Fibroblast of skin of right quadriceps (primary cell): ENCODE measurements at regions not wholly inside any gene's neighbourhood (a gene's known extent, or its start where the extent isn't known, plus 50 kb on each side); places are given as distances from the start of the nearest gene placed in this dataset.
"Not testable (repeated sequence)": the region's sequence is repeated elsewhere in the genome, so short reads cannot be mapped to it uniquely, and the experiment has no call there.

Source experiments
- DNase-seq: peaks from one replicate; pipeline ENCODE4 v3.0.0-alpha.2; 2013

GRCh38 chr4:66516940-66517339 lies 846.7 kb upstream of the EPHA5 start:
- no peak for DNase-seq

DNA sequence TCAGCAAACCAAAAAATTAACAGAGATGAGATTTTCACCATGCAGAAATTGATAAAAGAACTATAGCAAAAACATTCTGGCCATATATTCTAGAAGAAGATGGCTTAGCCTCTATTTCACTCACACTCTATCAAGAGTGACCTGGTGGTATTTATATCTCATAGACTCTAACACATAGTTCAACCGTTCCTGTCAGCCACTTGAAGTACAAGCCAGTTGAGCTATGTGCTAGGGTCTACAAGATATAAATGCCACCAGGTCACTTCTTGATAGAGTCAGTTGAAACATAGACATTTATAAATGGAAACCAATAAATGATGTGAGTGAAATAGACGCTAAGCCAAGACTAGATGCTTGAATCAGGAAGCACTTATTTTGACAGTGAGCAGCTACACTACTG lies 836.7 kb upstream of the EPHA5 start:
- DNase-seq = no peak

DNA sequence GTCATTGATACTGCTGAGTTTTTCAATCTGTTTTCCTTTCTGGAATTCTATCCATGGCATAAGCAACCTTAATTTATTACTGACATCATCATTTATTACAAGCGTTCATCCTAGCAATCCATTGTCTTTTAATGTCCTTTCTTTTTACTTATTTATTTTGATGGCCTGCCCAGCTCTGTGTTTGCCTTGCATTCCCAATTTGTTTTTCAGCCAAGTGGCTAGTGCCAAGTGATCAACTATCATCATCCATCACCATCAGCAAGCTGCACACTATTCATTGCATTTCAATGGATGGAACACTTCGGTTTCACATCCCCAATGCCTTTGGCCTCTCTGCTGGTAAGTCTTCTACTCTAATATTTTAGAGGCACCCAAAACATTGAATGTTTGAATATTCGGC lies 831.7 kb upstream of the EPHA5 start:
- no peak for DNase-seq

DNA sequence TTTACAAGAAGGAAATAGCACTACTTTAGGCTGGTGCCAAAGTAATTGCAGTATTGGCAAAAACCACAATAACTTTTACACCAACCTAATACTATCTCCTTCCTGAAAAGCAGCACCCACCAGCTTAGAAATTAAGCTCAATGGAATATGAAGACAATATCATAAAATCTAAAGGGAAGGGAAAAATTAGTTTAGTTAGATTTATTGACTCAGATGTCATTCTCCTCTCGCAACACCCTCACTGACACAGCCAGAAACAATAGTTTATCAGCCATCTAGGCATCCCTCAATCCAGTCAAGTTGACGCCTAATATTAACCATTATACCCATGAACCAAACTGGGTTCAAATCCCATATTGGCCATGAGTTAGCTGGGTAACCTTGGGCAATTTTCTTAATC lies 820.4 kb upstream of the EPHA5 start:
- DNase-seq = no peak

GRCh38 chr4:66489783-66490452 lies 819.6 kb upstream of the EPHA5 start:
- DNase-seq = peak; percentile 75

GRCh38 chr4:66489370-66489769 lies 819.1 kb upstream of the EPHA5 start:
- no peak for DNase-seq

- no peak for DNase-seq
Observed at GRCh38 chr4:66486068-66486467, 815.8 kb upstream of the EPHA5 start.

- no peak for DNase-seq
Observed at GRCh38 chr4:66482186-66482585, 811.9 kb upstream of the EPHA5 start.

GRCh38 chr4:66475596-66475995 lies 805.3 kb upstream of the EPHA5 start:
- no peak for DNase-seq

DNA sequence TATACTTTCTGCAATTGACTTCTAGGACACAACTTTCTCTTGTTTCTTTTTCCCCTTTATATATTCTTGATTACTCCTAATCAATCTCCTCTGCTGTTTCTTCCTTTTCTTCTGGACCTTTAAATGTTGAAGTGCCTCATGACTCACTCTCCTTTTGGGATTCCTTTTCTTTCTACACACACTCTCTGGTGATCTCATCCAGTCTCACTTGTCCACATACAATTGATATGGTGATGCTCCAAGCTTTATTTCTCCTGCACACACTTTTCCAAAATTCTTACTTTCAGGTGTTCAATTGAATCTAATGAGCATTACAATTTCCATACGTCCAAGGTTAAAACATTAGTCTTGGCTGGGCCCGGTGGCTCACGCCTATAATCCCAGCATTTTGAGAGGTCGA lies 794.8 kb upstream of the EPHA5 start:
- peak; percentile 1 for DNase-seq

- DNase-seq = not testable (repeated sequence)
Observed at GRCh38 chr4:66462890-66463289, 792.6 kb upstream of the EPHA5 start.

GRCh38 chr4:66451741-66452140 lies 781.5 kb upstream of the EPHA5 start:
- DNase-seq = no peak

GRCh38 chr4:66443008-66443407 lies 772.7 kb upstream of the EPHA5 start:
- no peak for DNase-seq

DNA sequence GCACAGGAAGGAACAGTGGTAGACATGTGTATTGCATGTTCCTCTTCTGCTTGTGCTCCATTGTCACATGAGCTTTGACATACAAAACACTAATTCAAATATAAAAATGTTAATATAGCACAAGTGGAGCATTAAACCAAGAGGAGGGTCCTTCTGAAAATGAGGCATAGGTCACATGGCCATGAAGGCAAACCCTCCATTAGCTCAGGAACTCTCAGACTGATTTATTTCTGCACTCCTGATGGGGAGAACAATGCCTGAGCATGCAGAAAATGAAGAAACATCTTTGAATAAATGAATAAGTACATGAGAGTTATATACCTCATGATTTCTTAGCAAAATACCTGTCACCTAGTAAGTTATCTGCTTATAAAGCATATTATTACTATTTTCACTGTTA lies 769.2 kb upstream of the EPHA5 start:
- DNase-seq = no peak

- DNase-seq = no peak
Observed at GRCh38 chr4:66433706-66434105, 763.4 kb upstream of the EPHA5 start.

DNA sequence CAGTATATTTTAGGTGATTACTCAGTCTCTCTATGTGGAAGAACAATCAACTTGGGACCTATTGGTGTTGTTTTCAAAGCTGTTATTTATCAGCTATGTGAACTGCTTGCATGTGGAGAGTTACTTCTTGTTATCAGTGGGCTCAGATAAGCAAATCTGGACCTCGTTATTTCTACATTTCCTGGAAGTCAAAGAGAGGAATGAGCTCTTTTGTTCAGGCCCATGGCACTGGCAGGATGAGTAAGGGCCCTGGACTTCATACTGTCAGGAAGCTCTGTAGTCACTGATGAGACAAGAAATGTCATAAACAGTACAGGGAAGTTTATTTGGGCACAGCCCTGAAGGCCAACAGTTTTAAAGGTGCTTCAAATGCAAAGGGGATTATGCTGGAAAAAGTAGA lies 760.6 kb upstream of the EPHA5 start:
- DNase-seq = peak; percentile 47

DNA sequence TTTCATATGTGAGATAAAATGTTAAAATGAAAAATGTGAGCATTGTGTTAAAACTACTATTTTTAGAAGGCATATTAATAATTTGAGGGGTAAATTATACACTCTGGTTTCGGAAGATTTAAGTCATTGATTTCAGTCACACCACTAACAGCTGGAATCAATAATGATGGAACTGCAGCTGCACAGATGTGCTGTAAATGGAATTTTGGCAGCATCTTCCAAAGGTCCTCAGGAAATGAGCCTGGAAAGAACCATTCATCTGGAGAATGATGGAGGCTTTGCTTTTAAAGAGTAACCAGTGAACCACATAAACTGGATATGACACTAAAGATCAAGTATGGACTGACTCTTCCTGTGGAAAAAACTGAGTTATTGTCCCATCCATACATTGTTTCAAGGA lies 759.0 kb upstream of the EPHA5 start:
- DNase-seq = peak; percentile 1

GRCh38 chr4:66416425-66416824 lies 746.1 kb upstream of the EPHA5 start:
- DNase-seq = no peak

DNA sequence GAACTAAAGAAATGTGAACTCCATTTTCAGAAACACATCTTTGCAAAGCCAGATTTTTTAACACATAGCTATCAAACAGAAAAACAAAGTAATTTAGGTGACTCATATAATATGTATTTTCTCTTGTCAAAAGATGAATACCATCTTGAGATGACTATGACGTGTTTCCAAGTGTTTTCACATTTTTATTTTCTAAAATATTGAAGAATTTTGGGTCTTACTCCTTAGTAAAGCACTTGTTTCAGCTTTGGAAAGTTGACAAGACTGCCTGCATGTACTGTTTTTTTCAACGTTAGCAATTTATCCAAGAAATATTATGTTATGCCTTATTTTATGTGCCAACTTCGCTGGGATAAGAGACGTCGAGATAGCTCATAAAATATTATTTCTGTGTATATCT lies 733.9 kb upstream of the EPHA5 start:
- DNase-seq = peak; percentile 0

DNA sequence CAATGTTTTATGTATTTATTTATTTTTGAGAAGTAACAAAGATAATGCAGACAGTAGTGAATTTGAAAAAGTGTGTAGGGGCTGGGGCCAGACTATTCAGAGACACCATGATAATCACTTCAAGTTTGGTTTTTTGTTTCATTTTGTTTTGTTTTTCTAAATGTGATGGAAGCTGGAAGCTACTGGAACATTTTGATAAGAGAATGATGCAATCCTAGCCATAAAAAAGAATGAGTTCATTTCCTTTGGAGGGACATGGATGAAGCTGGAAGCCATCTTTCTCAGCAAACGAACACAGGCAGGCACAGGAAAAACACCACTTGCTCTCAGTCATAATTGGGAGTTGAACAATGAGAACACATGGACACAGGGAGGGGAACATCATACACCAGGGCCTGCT lies 706.6 kb upstream of the EPHA5 start:
- no peak for DNase-seq

GRCh38 chr4:66376396-66376795 lies 706.1 kb upstream of the EPHA5 start:
- DNase-seq = no peak

DNA sequence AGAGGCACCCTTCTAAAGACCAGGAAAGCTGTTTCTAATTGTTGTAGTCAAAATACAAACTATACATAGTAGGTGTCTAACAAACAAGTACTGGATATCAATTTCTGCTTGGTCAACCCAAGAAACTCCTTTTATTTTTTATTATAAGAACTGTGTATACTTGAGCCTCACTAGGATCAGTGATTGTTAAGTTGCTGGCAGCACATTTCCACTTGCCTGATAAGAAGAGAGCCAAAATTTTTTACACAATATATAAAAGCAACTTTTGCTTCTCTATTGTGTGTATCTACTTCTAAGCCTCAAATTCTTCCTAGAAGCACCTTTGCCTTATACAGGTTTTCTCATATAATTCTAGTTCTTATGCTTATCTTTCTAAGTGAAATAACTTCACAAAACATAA lies 703.0 kb upstream of the EPHA5 start:
- no peak for DNase-seq

- peak; percentile 15 for DNase-seq
Observed at GRCh38 chr4:66372706-66373105, 702.4 kb upstream of the EPHA5 start.

GRCh38 chr4:66367043-66367660 lies 696.9 kb upstream of the EPHA5 start:
- DNase-seq = no peak

GRCh38 chr4:66360395-66360794 lies 690.1 kb upstream of the EPHA5 start:
- not testable (repeated sequence) for DNase-seq
